ENCODE measurements at regions not wholly inside any gene's neighbourhood (a gene's known extent, or its start where the extent isn't known, plus 50 kb on each side); places are given as distances from the start of the nearest gene placed in this dataset.

DNA sequence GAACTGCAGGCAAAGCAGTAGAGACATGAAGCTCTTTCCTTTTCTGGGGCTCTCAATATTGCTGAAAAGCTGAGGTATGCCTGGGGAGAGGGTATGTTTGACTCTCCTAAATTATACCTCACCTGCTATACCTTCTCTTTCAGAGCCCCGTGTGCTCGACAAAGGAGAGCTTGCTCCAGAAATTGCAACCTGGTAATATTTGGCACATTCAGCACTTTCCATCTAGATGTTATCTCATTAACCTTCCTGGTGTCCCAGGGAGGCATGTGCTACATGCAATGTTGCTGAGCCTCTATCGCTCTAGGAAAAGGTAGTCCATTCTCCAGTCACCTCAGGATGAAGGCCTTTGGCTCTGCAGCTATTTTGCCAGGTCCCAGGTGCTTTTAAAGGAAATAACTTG lies 78.5 kb upstream of the ZSWIM6 start:
- TF ChIP-seq POLR2AphosphoS5 (IDR thresholded peaks at IDR 0.05): no peak
- TF ChIP-seq, protein P1, sequence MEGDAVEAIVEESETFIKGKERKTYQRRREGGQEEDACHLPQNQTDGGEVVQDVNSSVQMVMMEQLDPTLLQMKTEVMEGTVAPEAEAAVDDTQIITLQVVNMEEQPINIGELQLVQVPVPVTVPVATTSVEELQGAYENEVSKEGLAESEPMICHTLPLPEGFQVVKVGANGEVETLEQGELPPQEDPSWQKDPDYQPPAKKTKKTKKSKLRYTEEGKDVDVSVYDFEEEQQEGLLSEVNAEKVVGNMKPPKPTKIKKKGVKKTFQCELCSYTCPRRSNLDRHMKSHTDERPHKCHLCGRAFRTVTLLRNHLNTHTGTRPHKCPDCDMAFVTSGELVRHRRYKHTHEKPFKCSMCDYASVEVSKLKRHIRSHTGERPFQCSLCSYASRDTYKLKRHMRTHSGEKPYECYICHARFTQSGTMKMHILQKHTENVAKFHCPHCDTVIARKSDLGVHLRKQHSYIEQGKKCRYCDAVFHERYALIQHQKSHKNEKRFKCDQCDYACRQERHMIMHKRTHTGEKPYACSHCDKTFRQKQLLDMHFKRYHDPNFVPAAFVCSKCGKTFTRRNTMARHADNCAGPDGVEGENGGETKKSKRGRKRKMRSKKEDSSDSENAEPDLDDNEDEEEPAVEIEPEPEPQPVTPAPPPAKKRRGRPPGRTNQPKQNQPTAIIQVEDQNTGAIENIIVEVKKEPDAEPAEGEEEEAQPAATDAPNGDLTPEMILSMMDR (IDR thresholded peaks at IDR 0.05): no peak
- TF ChIP-seq POLR2A (IDR thresholded peaks at IDR 0.05): no peak
- Histone ChIP-seq H3K27me3 (replicated peaks; ENCODE audit: insufficient read depth) (no peaks in the 10 kb centered on the region), H3K4me1 (replicated peaks) (no peaks in the 10 kb centered on the region), H3K27ac (no peak overlapping the region), H3K4me3 (no peak overlapping the region), H3K9me3 (no peaks in the 10 kb centered on the region), H3K36me3 (no peaks in the 10 kb centered on the region)
- intact Hi-C loops (cut with DNase I): no loop called here
- 40% methylated on average over 3 of the region's 3 CpGs for WGBS
- DNase-seq (ENCODE audit: low spot score): no peak

DNA sequence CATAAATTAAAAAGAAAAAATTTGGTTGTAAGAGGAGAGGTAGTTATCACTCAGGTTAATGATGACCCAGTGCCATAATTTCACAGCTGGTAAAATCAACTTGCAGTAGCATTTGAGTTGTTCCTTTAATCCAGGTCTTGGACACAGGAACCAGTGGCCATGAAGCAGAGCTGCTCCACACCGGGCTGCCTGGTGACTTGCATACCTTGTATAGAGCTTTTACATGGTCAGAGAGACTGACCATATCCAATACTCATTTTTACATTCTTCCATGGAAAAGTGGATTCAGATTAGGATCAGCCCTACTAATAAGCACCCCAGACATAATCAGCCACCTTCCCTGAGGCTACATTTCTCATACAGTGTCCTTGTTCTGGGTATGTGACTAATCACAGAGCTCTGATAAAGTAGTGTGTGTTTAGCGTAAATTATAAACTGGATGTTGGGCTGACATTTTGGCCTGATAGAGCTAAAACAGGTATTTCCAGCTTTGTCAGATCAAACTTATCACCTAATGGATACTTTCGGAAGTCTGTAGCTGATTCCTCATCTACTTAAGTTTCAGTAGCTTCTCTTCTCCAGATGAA lies 77.0 kb upstream of the ZSWIM6 start:
- intact Hi-C loops (cut with DNase I): no loop called here
- Histone ChIP-seq H3K9me3 (no peaks in the 10 kb centered on the region), H3K27me3 (replicated peaks; ENCODE audit: insufficient read depth) (no peaks in the 10 kb centered on the region), H3K4me3 (no peak overlapping the region), H3K36me3 (no peaks in the 10 kb centered on the region), H3K4me1 (replicated peaks) (no peaks in the 10 kb centered on the region), H3K27ac (no peak overlapping the region)
- WGBS: 71% methylated on average over 3 of the region's 3 CpGs
- TF ChIP-seq, protein P1 (IDR thresholded peaks at IDR 0.05): no peak
- no peak for TF ChIP-seq POLR2A (IDR thresholded peaks at IDR 0.05)
- no peak for TF ChIP-seq POLR2AphosphoS5 (IDR thresholded peaks at IDR 0.05)
- DNase-seq (ENCODE audit: low spot score): no peak

DNA sequence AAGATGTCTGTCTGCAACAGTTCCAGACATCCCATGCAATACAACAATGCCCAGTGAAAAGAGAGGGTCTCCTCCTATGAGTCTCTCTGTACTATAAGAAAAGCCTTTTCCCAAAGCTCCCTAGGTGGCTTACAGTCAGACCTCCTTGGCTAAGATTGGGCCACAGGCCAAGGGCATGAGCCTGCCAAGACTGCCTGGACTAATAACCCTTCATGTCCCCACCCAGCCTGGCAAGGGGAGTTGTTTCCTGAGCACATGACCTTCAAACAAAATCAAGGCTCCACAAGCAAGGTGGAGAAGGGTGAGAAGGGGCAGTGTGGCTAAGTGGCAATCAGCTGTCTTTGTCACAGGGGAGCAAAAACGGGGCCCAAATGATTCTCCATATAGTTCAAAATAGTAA lies 75.6 kb upstream of the ZSWIM6 start:
- Histone ChIP-seq H3K27ac (no peak overlapping the region), H3K36me3 (no peaks in the 10 kb centered on the region), H3K4me1 (replicated peaks) (no peaks in the 10 kb centered on the region), H3K4me3 (no peak overlapping the region), H3K9me3 (no peaks in the 10 kb centered on the region), H3K27me3 (replicated peaks; ENCODE audit: insufficient read depth) (no peaks in the 10 kb centered on the region)
- intact Hi-C loops (cut with DNase I): no loop called here
- TF ChIP-seq, protein P1 (IDR thresholded peaks at IDR 0.05): no peak
- no peak for TF ChIP-seq POLR2A (IDR thresholded peaks at IDR 0.05)
- TF ChIP-seq POLR2AphosphoS5 (IDR thresholded peaks at IDR 0.05): no peak
- DNase-seq (ENCODE audit: low spot score): peak; percentile 15
- 55% methylated on average over 1 of the region's 1 CpG for WGBS

DNA sequence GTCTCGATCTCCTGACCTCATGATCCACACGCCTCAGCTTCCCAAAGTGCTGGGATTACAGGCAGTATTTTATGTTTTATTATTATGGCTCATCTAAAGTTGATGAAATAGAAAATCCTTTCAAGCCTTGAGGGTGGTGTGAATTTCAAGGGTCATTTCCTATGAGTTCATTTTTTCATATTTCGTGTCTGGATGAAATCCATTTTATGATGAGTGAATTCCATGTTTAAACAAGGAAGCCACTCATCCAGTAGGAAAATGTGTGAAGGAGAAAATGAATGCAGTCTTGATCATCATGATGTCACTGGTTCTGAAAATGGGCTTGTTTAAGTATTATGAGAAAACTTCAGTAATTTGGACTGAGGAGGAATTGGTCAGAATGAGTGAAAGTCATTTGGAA lies 74.6 kb upstream of the ZSWIM6 start:
- no peaks in the 10 kb centered on the region for H3K9me3 ChIP-seq
- H3K36me3 ChIP-seq: no peaks in the 10 kb centered on the region
- H3K4me3 ChIP-seq: no peak overlapping the region
- intact Hi-C loops (cut with DNase I): no loop called here
- no peaks in the 10 kb centered on the region for H3K27me3 ChIP-seq (replicated peaks; ENCODE audit: insufficient read depth)
- no peak for DNase-seq (ENCODE audit: low spot score)
- no peak overlapping the region for H3K27ac ChIP-seq
- WGBS: over 99% methylated on average over 3 of the region's 3 CpGs
- TF ChIP-seq POLR2AphosphoS5 (IDR thresholded peaks at IDR 0.05): no peak
- TF ChIP-seq, protein P1 (IDR thresholded peaks at IDR 0.05): no peak
- no peaks in the 10 kb centered on the region for H3K4me1 ChIP-seq (replicated peaks)

DNA sequence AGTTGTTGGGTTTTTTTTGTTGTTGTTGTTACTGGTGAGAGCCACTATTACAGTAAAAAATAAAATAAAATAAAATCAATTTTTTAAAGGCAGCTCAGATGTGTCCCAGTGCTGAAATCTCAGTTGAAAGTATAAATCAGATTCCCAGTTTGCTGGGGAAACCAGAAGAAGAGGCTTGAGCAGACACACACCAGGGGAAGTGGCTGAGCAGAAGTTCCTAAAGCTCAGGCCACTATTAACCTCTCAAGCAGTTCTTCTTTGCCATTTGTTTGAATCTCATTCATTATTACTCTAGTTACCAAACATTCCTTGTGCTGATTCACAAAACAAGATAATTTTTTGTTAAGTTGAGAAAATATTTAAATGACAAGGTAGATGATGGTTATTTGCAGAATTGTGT lies 70.9 kb upstream of the ZSWIM6 start:
- no peak overlapping the region for H3K4me3 ChIP-seq
- DNase-seq (ENCODE audit: low spot score): no peak
- no peaks in the 10 kb centered on the region for H3K4me1 ChIP-seq (replicated peaks)
- intact Hi-C loops (cut with DNase I): no loop called here
- H3K27ac ChIP-seq: no peak overlapping the region
- H3K27me3 ChIP-seq (replicated peaks; ENCODE audit: insufficient read depth): no peaks in the 10 kb centered on the region
- no peaks in the 10 kb centered on the region for H3K36me3 ChIP-seq
- no peaks in the 10 kb centered on the region for H3K9me3 ChIP-seq
- TF ChIP-seq, protein P1 (IDR thresholded peaks at IDR 0.05): no peak

All from prostate gland (tissue), 2 donors.